Immature natural killer cell (primary cell): ENCODE measurements at regions not wholly inside any gene's neighbourhood (a gene's known extent, or its start where the extent isn't known, plus 50 kb on each side); places are given as distances from the start of the nearest gene placed in this dataset.
"Not testable (repeated sequence)": the region's sequence is repeated elsewhere in the genome, so short reads cannot be mapped to it uniquely, and the experiment has no call there.

Experiments
- DNase-seq, 3 donors: peaks; one replicate each; pipeline ENCODE4 v3.0.0; 2022; ENCODE audit warnings: mixed read lengths in 1 of 3
- H3K27ac Mint-ChIP-seq, 6 donors: one replicate each; pipeline ENCODE4 v1.8.0; 2020; ENCODE audit warnings: mixed read lengths in 6 of 6, mild to moderate bottlenecking in 5 of 6, inconsistent platforms in 4 of 6, moderate library complexity in 3 of 6
- H3K27me3 Mint-ChIP-seq, 3 donors: one replicate each; pipeline ENCODE4 v1.8.0; 2020 to 2021; ENCODE audit warnings: low read depth in 3 of 3, mild to moderate bottlenecking in 3 of 3, mixed read lengths in 3 of 3, moderate library complexity in 3 of 3, inconsistent platforms in 1 of 3
- H3K36me3 Mint-ChIP-seq, 3 donors: one replicate each; pipeline ENCODE4 v1.8.0; 2020; ENCODE audit warnings: mixed read lengths in 3 of 3, inconsistent platforms in 2 of 3, mild to moderate bottlenecking in 2 of 3
- H3K4me1 Mint-ChIP-seq, 2 donors: one replicate each; pipeline ENCODE4 v1.8.0; 2020; ENCODE audit warnings: inconsistent platforms in 2 of 2, mild to moderate bottlenecking in 2 of 2, mixed read lengths in 2 of 2, moderate library complexity in 1 of 2
- H3K4me3 Mint-ChIP-seq, 5 donors: one replicate each; pipeline ENCODE4 v1.8.0; 2020; ENCODE audit warnings: mild to moderate bottlenecking in 5 of 5, mixed read lengths in 5 of 5, inconsistent platforms in 3 of 5, moderate library complexity in 3 of 5
- H3K9me3 Mint-ChIP-seq, 6 donors: one replicate each; pipeline ENCODE4 v1.8.0; 2020; ENCODE audit warnings: mild to moderate bottlenecking in 6 of 6, mixed read lengths in 6 of 6, inconsistent platforms in 4 of 6, moderate library complexity in 3 of 6

- peaks cover 40 to 93% (median 90%) of the 10 kb centered on the region in 6 donors for H3K9me3 Mint-ChIP-seq
- not testable (repeated sequence) for DNase-seq, H3K27me3 Mint-ChIP-seq, H3K27ac Mint-ChIP-seq, H3K4me1 Mint-ChIP-seq, H3K4me3 Mint-ChIP-seq
- peaks cover 19 to 38% (median 22%) of the 10 kb centered on the region in 3 donors for H3K36me3 Mint-ChIP-seq
Observed at GRCh38 chr22:11613081-11613897, 3914.7 kb upstream of the OR11H1 start.

DNA sequence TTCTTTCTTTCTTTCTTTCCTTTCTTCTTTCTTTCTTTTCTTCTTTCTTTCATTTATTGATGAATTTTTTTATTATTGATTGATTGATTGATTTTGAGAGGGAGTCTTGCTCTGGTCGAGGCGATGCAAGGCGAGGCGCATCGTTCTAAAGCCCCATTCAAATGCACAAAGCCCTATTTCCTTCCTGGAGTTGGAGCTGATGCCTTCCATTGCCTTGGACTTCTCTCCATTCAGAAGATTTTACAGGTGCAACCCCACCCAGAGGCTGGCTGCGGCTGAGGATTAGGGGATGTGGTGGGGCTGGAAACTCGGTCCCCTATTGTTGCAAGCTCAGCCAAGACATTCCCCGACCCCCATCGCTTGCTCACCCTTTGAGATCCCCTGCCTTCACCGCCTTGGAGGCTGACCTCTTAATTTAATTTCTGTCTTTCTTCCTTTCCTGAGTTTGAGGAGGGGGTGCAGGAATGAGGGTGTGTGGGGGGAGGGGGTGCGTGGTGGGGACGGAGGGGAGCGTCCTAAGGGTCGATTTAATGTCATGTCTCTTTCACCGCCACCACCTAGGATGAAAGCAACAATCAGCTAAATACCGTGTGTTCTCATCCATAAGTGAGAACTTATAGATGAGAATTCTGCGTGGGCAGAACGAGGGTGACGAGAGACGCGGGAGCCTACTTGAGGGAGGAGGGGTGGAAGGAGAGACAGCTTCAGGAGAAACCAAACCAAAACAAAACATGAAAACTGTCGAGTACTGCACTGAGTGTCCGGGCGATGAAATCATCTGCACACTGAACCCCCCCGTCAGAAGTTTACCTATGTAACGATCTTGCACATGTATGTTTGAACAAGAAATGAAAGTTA, 3913.9 kb upstream of the OR11H1 start:
- H3K4me1 Mint-ChIP-seq: no peaks in the 10 kb centered on the region
- DNase-seq: no peak
- peaks cover 0 to 11% (median 5%) of the 10 kb centered on the region in 3 donors for H3K27me3 Mint-ChIP-seq
- H3K27ac Mint-ChIP-seq: no peak overlapping the region
- no peak overlapping the region for H3K4me3 Mint-ChIP-seq
- peaks cover 39 to 92% (median 89%) of the 10 kb centered on the region in 6 donors for H3K9me3 Mint-ChIP-seq
- H3K36me3 Mint-ChIP-seq: peaks cover 24 to 42% (median 27%) of the 10 kb centered on the region in 3 donors

DNA sequence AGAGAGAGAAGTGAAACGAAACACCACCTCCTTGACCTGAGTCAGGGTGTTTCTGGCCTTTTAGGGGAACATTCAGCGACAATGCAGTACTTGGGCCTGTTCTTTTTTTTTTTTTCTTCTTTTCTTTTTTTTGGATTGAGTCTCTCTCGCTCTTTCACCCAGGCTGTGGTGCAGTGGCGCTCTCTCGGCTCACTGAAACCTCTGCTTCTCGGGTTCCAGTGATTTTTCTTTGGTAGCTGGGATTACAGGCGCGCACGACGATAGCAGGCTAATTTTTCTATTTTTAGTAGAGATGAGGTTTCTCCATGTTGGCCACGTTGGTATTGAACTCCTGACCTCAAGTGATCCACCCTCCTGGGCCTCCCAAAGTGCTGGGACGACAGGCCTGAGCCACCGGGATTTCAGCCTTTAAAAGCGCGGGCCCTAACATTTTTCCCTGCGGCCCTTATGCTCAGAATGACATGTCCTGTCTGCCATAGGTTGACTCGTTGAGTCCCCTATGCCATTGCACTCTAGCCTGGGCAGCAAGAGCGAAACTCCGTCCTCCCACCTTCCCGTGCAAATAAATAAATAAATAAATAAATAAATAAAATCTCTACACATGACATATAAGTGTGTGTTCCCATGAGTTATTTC, 3913.1 kb upstream of the OR11H1 start:
- H3K36me3 Mint-ChIP-seq: peaks cover 32 to 47% (median 35%) of the 10 kb centered on the region in 3 donors
- peaks cover 0 to 12% (median 5%) of the 10 kb centered on the region in 3 donors for H3K27me3 Mint-ChIP-seq
- H3K27ac Mint-ChIP-seq, H3K4me3 Mint-ChIP-seq, DNase-seq, H3K4me1 Mint-ChIP-seq: not testable (repeated sequence)
- peaks cover 39 to 95% (median 93%) of the 10 kb centered on the region in 6 donors for H3K9me3 Mint-ChIP-seq

DNA sequence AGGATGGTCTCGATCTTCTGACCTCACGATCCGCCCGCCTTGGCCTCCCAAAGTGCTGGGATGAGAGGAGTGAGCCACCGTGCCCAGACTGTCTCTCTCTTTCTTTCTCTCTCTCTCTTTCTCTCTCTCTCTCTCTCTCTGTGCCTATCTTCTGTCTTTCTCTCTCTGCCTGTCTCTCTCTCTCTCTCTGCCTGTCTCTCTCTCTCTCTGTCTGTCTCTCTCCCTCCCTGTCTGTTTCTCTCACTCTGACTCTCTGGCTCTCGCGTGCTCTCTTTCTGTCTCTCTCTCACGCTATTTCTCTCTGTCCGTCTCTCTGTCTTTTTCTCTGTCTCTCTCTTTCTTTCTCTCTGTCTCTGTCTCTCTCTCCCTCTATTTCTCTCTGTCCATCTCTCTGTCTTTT, 3911.2 kb upstream of the OR11H1 start:
- Mint-ChIP-seq H3K27me3 (peaks cover 0 to 8% (median 6%) of the 10 kb centered on the region in 3 donors), H3K4me1 (peaks cover 0 to 8% of the 10 kb centered on the region in 2 donors), H3K27ac (no peak overlapping the region), H3K9me3 (peaks cover 38 to 92% (median 91%) of the 10 kb centered on the region in 6 donors), H3K4me3 (no peak overlapping the region), H3K36me3 (peaks cover 36 to 48% (median 39%) of the 10 kb centered on the region in 3 donors)
- DNase-seq: no peak

DNA sequence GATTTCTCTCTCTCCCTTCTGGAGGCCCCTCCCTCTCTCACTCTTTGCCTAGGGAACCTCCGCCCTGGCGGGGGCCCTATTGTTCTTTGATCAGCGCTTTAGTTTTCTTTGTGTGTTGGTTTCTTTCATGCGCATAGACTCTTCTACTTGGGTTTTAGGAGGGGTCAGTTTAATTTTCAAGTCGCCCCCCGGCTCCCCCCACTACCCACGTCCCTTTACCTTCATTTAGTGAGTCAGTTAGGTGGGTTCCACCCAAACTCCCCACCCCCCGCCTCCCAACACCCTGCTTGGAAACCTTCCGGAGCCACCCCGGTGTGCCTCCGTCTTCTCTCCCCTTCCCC, 3909.7 kb upstream of the OR11H1 start:
- not testable (repeated sequence) for DNase-seq, H3K4me3 Mint-ChIP-seq, H3K27me3 Mint-ChIP-seq, H3K27ac Mint-ChIP-seq, H3K4me1 Mint-ChIP-seq
- Mint-ChIP-seq H3K9me3 (peaks cover 29 to 91% (median 89%) of the 10 kb centered on the region in 6 donors), H3K36me3 (peaks cover 34 to 45% (median 39%) of the 10 kb centered on the region in 3 donors)

GRCh38 chr22:11618688-11619087, 3909.3 kb upstream of the OR11H1 start:
- Mint-ChIP-seq H3K36me3 (peaks cover 34 to 44% (median 37%) of the 10 kb centered on the region in 3 donors), H3K9me3 (peaks cover 29 to 91% (median 89%) of the 10 kb centered on the region in 6 donors)
- DNase-seq, H3K27me3 Mint-ChIP-seq, H3K4me3 Mint-ChIP-seq, H3K4me1 Mint-ChIP-seq, H3K27ac Mint-ChIP-seq: not testable (repeated sequence)

- H3K27ac Mint-ChIP-seq, H3K27me3 Mint-ChIP-seq, DNase-seq, H3K4me1 Mint-ChIP-seq, H3K4me3 Mint-ChIP-seq: not testable (repeated sequence)
- Mint-ChIP-seq H3K9me3 (peaks cover 38 to 93% (median 87%) of the 10 kb centered on the region in 6 donors), H3K36me3 (peaks cover 28 to 39% (median 34%) of the 10 kb centered on the region in 3 donors)
Observed at GRCh38 chr22:11620921-11621762, 3906.8 kb upstream of the OR11H1 start.

GRCh38 chr22:11622774-11623173, 3905.2 kb upstream of the OR11H1 start:
- not testable (repeated sequence) for H3K4me1 Mint-ChIP-seq, H3K4me3 Mint-ChIP-seq, H3K27ac Mint-ChIP-seq, H3K27me3 Mint-ChIP-seq, DNase-seq
- Mint-ChIP-seq H3K9me3 (peaks cover 38 to 90% (median 84%) of the 10 kb centered on the region in 6 donors), H3K36me3 (peaks cover 20 to 32% (median 29%) of the 10 kb centered on the region in 3 donors)

DNA sequence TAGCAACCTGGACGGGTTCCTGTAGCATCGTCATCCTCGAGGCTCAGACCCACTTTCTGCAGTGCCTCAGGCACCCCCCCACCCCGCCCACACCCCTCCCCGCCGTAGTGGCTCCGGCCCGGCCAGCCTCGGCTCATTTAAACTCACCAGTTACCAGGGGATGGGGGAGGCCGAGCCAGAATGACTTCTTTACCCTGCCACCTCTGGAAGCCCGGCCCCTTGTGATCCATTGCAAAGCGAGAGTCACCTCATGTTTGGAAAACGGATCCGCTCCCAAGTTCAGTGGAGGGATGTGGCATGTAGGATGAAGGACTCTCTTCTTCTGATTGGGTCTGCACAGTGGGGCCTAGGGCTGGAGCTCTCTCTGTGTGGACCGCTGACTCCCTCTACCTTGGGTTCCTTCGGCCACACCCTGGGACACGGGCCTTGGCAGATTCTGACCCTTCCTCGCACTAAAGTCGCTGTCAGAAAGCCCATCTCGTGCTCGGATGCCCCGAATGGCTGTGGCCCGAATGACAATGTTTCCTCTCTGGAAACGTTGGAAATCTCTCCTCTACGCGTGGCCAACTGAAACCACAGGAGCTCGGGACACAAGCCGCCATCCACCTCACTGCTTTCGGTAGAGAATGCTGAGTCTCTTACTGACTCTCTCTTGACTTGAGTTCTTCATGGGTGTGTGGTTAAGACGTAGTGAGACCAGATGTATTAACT, 3902.1 kb upstream of the OR11H1 start:
- not testable (repeated sequence) for H3K27me3 Mint-ChIP-seq, DNase-seq, H3K4me1 Mint-ChIP-seq, H3K4me3 Mint-ChIP-seq, H3K27ac Mint-ChIP-seq
- peaks cover 6 to 20% (median 19%) of the 10 kb centered on the region in 3 donors for H3K36me3 Mint-ChIP-seq
- peaks cover 43 to 78% (median 73%) of the 10 kb centered on the region in 6 donors for H3K9me3 Mint-ChIP-seq

DNA sequence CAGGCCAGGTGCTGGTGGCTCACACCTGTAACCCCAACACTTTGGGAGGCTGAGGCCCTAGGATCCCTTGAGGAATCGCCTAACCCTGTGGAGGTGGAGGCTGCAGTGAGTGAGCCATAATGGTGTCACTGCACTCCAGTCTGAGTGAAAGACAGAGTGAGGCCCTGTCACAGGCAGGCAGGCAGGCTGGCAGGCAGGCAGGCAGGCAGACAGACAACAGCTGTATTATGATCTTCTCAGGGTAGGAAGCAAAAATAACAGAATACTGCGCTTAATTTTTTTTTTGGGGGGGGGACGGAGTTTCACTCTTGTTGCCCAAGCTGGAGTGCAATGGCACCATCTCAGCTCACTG, 3901.6 kb upstream of the OR11H1 start:
- H3K4me3 Mint-ChIP-seq: no peak overlapping the region
- peaks cover 45 to 77% (median 72%) of the 10 kb centered on the region in 6 donors for H3K9me3 Mint-ChIP-seq

DNA sequence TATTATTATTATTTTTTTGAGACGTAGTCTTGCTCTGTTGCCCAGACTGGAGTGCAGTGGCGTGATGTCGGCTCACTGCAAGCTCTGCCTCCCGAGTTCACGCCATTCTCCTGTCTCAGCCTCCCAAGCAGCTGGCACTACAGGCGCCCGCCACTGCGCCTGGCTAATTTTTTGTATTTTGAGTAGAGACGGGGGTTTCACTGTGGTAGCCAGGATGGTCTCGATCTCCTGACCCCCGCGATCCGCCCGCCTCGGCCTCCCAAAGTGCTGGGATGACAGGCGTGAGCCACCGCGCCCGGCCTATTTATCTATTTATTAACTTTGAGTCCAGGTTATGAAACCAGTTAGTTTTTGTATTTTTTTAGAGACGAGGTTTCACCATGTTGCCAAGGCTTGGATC, 3901.0 kb upstream of the OR11H1 start:
- not testable (repeated sequence) for H3K4me3 Mint-ChIP-seq, H3K27me3 Mint-ChIP-seq, DNase-seq, H3K27ac Mint-ChIP-seq, H3K4me1 Mint-ChIP-seq
- Mint-ChIP-seq H3K9me3 (peaks cover 45 to 72% (median 67%) of the 10 kb centered on the region in 6 donors), H3K36me3 (peaks cover 6 to 20% (median 19%) of the 10 kb centered on the region in 3 donors)

More for the DNA sequence above, 3901.6 kb upstream of the OR11H1 start:
- Mint-ChIP-seq H3K4me1 (peaks cover 0 to 5% of the 10 kb centered on the region in 2 donors), H3K27ac (no peak overlapping the region), H3K36me3 (peaks cover 6 to 20% (median 19%) of the 10 kb centered on the region in 3 donors), H3K27me3 (peaks cover 0 to 2% (median 1%) of the 10 kb centered on the region in 3 donors)
- DNase-seq: no peak

DNA sequence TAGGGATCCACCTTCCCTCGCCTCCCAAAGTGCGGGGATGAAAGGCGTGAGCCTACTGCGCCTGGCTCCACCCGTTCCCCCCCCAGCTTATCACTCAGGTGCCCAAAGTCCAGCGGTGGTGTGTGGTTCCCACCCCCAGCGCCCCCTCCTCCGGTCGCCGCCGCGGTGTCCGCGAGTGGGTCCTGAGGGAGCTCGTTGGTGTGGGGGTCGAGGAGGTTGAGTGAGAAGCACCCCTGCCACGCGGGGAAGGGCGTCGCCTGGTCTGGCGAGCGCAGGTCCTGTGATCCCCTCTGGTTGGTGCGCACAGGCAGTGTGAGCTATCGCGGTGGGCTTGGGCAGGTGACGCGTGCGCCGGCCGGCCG, 3900.6 kb upstream of the OR11H1 start:
- no peak overlapping the region for H3K4me3 Mint-ChIP-seq
- peaks cover 6 to 20% (median 16%) of the 10 kb centered on the region in 3 donors for H3K36me3 Mint-ChIP-seq
- peaks cover 0 to 5% of the 10 kb centered on the region in 2 donors for H3K4me1 Mint-ChIP-seq
- peaks cover 0 to 2% (median 1%) of the 10 kb centered on the region in 3 donors for H3K27me3 Mint-ChIP-seq
- H3K9me3 Mint-ChIP-seq: peaks cover 45 to 68% (median 63%) of the 10 kb centered on the region in 6 donors
- H3K27ac Mint-ChIP-seq: no peak overlapping the region
- no peak for DNase-seq
